Umbilical cord (tissue), 1 donor: ENCODE measurements at regions not wholly inside any gene's neighbourhood (a gene's known extent, or its start where the extent isn't known, plus 50 kb on each side); places are given as distances from the start of the nearest gene placed in this dataset.
"Not testable (repeated sequence)": the region's sequence is repeated elsewhere in the genome, so short reads cannot be mapped to it uniquely, and the experiment has no call there.

Source experiments
- DNase-seq: peaks from one replicate; pipeline ENCODE4 v3.0.0-alpha.2; 2015; ENCODE audit warnings: low spot score

DNA sequence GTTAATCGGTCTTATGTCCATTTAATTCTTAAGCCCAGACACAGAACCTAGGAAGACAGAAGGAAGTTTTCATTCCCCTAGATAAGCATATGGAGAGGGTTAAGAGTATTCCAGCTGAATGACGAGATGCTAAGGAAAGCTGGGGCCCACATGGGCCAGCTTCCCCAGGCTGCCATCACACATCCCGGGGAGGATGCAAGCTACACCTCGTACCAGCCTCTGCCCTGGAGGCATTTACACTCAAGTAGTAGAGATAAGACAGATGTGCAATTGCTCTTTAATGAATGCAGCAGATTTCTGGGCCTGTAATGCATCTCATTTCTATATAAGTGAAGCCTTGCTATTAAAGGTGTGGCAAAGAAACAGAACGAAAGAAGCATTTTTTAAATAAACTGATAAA is 144.5 kb downstream of the MEX3B start:
- DNase-seq: no peak

DNA sequence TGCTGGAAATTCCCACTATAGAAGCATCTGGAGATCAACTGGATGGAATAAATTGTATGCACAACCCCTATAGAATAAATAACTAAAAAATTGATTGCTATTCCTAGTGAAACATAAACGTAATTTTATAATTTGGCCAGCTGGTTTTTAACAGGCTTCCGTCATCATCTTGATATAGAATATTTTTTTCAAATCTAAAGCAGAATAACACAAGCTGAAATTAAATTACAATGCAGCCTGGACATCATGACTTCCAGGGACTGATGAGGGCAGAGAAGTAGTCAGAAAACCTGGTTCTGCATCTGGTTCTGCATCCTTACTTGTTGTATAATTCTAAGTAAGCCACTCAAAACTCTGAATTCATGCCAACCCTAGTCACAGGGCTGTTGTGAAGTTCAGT is 146.1 kb downstream of the MEX3B start:
- no peak for DNase-seq

GRCh38 chr15:81899024-81899423 is 146.8 kb downstream of the MEX3B start:
- no peak for DNase-seq

DNA sequence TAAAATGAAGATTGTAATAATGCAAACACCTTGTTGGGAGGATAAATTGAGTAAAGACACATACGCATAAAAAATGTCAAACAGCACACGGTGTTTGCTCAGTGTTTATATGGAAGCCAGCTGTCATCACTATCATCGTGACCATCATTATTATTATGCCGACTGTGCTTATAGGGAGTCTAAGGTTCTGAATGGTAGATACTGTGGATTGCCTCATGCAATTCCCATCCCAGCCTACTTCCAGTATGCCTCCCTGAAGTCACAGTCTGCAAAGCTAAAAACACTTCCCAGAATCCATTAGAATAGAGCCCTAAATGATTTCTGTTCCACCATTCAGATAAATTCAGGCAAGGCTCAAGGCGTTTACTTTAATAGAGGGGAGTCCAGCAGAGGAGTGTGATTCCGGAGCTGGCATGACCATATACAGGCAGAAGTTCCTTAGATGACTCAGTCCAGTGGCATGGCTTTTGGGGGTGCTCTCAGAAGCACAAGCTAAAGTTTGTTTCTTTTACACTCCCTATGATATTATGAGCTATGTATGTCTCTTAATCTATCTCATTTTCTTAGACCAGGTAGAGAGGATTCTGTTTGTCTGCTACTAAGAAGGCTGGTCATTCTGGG is 148.7 kb downstream of the MEX3B start:
- peak; percentile 82 for DNase-seq

- no peak for DNase-seq
Observed at GRCh38 chr15:81896356-81896755, 149.5 kb downstream of the MEX3B start.

DNA sequence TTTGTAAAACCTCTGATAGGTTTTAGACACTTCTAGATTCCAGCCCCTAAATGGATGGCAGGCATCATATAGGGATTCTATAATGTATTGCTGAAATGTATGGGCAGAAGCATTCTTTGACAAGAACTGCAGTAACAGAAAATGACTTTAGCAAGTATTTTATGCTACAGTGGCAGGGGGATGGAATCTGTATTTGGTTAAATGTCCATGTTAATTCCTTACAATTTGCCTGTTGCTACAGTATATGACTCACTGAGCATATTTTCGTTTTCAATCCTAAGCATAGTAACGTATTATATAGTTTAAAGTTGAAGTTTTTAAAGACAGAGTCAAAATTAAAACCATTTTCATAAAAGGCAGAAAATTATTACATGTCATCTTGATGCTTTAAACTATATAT is 150.1 kb downstream of the MEX3B start:
- no peak for DNase-seq

DNA sequence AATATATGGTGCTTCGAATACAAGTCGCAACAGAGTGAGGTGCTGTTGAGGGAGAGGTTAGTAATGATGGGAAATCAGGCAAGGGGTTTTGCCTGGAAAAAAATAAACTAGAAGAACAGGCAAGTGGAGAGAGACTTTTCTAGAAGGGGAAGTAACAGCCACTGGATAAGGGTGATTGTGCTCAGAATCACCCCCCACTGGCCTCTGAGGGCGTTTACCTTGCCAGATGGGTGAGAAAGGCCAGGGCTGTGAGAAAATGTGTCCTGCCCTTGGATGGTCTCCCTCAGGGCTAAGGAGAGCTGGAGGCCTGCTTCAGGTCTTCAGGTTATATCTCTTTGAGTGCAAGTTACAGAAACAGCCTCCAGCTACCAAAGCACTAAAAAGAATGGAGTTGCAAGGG is 151.8 kb downstream of the MEX3B start:
- no peak for DNase-seq

- no peak for DNase-seq
Observed at GRCh38 chr15:81893182-81893835, 152.5 kb downstream of the MEX3B start.

DNA sequence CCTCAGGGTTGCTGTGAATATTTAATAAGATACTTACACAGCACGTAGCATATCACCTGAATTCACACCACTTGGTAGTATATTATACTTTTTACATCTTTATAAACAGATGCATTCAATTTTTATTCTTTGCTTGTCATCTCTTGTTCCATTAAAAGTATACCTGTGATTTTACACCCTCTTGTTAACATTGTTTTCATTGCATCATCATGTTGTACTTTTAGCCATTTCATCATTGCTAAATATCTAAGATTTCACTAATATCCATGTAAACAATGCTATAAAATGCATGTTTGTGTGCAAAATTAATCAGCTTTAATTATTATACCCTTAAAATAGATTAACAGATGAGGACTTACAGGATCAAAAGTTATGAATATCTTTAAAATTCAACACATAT is 155.3 kb downstream of the MEX3B start:
- DNase-seq: no peak

DNA sequence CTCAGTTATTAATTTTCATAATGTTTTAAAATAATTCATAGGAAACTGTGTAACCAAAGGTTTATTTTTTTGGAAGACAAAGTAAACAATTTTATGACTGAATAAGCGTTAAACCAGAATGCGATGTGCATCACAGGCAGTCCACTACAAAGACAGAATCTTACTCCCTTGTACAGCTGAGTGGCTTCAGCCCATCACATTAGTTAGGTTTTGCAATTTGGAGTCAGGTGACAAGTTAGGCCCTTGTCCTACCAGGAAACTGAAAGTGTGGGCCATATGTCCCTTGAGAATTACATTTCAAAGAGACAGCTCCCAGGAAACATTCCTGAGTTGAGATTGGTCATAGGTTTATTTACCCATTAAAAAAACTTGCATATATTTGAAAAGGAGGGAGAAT is 156.3 kb downstream of the MEX3B start:
- DNase-seq: no peak

GRCh38 chr15:81888748-81889484 is 156.9 kb downstream of the MEX3B start:
- peak; percentile 51 for DNase-seq

DNA sequence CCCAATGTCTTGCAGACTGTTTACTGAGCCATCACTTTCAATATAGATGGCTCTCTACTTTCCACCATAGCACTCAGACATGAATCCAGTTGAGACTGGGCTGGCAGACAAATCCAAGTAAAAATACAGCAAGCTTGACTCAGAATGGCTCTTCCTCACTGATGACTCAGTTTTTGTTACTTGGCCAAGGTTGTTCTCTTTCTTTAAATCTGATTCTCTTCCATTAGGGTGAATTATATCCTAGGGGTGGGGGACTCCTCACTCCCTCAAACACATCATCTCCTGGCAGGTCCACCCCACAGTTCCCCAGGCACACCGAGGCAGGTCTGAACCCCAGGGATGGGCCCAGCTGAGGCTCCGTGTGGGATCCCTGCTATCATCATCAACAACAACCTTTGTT is 157.9 kb downstream of the MEX3B start:
- peak; percentile 60 for DNase-seq

- not testable (repeated sequence) for DNase-seq
Observed at GRCh38 chr15:81887188-81887587, 158.6 kb downstream of the MEX3B start.

GRCh38 chr15:81886591-81886990 is 159.2 kb downstream of the MEX3B start:
- DNase-seq: no peak

GRCh38 chr15:81886080-81886479 is 159.7 kb downstream of the MEX3B start:
- DNase-seq: no peak

DNA sequence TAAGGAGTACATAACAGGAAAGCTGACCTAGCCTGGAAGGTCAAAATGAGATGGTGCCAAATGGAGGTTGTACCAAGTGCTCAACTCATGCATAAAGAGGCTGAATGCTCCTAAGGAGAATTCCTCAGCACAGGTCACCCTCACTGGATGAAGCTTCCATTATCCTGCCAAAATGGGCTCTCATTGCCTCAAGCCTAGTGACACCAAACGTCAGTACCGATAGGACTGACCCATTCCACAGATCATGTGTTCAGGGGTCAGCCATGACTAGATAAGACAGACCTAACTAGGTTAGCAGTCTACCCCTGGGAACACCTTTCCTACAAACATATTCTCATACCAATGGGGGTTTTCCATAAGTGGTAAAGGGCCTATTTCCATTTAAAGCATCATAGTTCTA is 160.7 kb downstream of the MEX3B start:
- no peak for DNase-seq

DNA sequence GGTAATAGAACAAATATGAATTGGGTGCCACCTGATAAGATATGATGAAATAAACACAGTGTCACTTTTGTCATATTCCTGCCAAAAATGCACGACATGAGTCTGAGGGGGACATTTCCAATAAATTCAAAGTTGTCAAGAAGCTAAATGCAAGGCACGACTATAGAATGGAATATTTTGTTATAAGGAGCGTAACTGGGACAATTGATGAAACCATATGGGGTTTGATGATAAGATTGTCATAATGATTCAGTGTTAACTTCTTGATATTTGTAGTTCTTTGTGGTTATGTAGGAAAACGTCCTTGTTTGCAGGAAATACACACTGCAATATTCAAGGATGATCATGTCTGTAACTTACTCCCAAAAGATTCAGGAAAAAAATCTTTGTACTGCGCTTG is 163.3 kb downstream of the MEX3B start:
- DNase-seq: no peak

DNA sequence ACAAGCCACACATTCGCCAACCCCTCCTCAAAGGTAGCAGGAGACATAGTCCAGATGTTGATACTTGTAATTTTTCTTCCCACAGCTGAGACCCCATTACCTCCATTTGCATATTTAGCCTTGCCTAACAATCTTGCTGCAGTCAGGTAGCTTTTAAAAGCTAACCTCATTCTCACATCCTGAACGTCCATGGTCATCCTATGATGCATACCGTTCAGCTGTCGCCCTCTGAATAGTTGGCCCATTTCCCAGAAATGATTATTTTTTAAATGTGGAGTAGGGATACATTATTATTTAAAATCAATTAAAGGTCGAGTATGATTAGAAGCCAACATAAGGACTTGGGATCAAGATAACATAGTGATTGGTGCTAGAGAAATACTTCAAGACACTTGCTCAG is 165.0 kb downstream of the MEX3B start:
- no peak for DNase-seq

DNA sequence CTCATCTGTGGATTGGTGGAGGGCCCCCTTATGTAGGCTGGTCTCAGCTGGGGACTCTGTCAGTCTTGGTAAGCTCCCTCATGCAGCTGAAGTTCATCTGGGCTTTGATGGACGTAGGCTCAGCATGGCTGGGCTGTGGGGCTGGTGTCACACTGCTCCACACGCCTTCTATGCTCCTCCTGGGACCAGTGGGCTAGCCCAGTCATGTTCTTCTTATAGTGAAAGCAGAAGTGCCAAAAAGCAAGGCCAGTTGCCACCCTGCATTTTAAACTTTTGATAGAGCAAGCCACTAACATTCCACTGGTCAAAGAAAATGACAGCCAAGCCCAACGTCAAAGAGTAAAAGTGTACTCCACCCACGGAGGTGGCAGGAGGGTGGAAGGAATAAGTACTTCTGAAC is 165.5 kb downstream of the MEX3B start:
- no peak for DNase-seq

DNA sequence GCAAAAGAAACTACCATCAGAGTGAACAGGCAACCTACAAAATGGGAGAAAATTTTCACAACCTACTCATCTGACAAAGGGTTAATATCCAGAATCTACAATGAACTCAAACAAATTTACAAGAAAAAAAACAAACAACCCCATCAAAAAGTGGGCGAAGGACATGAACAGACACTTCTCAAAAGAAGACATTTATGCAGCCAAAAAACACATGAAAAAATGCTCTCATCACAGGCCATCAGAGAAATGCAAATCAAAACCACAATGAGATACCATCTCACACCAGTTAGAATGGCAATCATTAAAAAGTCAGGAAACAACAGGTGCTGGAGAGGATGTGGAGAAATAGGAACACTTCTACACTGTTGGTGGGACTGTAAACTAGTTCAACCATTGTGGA is 170.1 kb downstream of the MEX3B start:
- not testable (repeated sequence) for DNase-seq

DNA sequence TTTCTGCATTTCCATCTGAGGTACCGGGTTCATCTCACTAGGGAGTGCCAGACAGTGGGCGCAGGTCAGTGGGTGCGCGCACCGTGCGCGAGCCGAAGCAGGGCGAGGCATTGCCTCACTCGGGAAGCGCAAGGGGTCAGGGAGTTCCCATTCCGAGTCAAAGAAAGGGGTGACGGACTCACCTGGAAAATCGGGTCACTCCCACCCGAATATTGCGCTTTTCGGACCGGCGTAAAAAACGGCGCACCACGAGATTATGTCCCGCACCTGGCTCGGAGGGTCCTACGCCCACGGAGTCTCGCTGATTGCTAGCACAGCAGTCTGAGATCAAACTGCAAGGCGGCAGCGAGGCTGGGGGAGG is 175.1 kb downstream of the MEX3B start:
- DNase-seq: not testable (repeated sequence)

DNA sequence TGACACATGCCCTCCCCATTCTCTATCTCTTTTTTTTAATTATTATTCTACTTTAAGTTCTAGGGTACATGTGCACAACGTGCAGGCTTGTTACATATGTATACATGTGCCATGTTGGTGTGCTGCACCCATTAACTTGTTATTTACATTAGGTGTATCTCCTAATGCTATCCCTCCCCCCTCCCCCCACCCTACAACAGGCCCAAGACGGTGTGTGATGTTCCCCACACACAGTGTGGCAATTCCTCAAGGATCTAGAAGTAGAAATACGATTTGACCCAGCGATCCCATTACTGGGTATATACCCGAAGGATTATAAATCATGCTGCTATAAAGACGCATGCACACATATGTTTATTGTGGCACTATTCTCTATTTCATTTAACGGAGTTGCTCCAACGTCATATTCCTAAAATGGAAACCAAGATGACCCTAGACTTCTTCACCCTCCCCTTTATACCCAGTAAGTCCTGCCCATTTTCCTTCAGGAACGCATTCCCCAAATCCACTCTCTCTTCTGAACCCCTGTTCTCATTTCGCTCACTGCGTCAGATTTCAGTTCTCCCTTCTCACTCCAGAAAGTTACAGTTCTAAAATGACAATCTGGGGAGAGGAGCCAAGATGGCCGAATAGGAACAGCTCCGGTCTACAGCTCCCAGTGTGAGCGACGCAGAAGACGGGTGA is 175.6 kb downstream of the MEX3B start:
- not testable (repeated sequence) for DNase-seq
